ENCODE measurements at regions not wholly inside any gene's neighbourhood (a gene's known extent, or its start where the extent isn't known, plus 50 kb on each side); places are given as distances from the start of the nearest gene placed in this dataset.

DNA sequence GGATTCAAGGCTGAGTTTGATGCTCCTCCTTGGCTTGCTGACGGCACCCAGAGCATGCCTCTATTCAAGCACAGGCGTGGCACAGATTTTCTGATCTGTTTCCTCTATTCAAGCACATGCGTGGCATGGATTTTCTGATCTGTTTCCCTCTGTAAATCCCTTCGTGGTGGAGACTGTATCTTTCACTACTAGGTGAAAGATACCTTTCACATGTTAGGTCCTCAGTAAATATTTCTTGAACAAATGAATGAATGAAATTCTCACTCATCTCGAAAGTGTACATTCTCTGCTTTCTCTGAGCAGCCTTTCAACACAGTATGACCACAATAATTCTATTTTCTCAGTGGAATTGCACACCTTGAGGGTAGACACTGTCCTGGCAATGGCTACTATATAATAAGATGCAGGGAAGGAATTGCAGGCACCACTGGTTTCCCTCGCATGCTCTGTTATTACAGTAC is 72.6 kb upstream of the F13A1 start:
- TF ChIP-seq, protein P1, sequence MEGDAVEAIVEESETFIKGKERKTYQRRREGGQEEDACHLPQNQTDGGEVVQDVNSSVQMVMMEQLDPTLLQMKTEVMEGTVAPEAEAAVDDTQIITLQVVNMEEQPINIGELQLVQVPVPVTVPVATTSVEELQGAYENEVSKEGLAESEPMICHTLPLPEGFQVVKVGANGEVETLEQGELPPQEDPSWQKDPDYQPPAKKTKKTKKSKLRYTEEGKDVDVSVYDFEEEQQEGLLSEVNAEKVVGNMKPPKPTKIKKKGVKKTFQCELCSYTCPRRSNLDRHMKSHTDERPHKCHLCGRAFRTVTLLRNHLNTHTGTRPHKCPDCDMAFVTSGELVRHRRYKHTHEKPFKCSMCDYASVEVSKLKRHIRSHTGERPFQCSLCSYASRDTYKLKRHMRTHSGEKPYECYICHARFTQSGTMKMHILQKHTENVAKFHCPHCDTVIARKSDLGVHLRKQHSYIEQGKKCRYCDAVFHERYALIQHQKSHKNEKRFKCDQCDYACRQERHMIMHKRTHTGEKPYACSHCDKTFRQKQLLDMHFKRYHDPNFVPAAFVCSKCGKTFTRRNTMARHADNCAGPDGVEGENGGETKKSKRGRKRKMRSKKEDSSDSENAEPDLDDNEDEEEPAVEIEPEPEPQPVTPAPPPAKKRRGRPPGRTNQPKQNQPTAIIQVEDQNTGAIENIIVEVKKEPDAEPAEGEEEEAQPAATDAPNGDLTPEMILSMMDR (IDR thresholded peaks at IDR 0.05; ENCODE audit: insufficient read depth, low read length) = no peak
- TF ChIP-seq POLR2AphosphoS5 (IDR thresholded peaks at IDR 0.05; ENCODE audit: low read depth) = no peak
- TF ChIP-seq, protein P2, sequence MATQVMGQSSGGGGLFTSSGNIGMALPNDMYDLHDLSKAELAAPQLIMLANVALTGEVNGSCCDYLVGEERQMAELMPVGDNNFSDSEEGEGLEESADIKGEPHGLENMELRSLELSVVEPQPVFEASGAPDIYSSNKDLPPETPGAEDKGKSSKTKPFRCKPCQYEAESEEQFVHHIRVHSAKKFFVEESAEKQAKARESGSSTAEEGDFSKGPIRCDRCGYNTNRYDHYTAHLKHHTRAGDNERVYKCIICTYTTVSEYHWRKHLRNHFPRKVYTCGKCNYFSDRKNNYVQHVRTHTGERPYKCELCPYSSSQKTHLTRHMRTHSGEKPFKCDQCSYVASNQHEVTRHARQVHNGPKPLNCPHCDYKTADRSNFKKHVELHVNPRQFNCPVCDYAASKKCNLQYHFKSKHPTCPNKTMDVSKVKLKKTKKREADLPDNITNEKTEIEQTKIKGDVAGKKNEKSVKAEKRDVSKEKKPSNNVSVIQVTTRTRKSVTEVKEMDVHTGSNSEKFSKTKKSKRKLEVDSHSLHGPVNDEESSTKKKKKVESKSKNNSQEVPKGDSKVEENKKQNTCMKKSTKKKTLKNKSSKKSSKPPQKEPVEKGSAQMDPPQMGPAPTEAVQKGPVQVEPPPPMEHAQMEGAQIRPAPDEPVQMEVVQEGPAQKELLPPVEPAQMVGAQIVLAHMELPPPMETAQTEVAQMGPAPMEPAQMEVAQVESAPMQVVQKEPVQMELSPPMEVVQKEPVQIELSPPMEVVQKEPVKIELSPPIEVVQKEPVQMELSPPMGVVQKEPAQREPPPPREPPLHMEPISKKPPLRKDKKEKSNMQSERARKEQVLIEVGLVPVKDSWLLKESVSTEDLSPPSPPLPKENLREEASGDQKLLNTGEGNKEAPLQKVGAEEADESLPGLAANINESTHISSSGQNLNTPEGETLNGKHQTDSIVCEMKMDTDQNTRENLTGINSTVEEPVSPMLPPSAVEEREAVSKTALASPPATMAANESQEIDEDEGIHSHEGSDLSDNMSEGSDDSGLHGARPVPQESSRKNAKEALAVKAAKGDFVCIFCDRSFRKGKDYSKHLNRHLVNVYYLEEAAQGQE (IDR thresholded peaks at IDR 0.05; ENCODE audit: insufficient replicate concordance, low read depth) = no peak

Data from HL-60 (cell line).